Panc1 (cell line): ENCODE measurements at regions not wholly inside any gene's neighbourhood (a gene's known extent, or its start where the extent isn't known, plus 50 kb on each side); places are given as distances from the start of the nearest gene placed in this dataset.

ENCODE experiments used
- CTCF ChIP-seq: fragments of 450-650 bp; IDR thresholded peaks from 2 replicates; pipeline ENCODE4 v1.5.1; 2017; ENCODE audit warnings: mild to moderate bottlenecking
- POLR2AphosphoS5 ChIP-seq: IDR thresholded peaks from 2 replicates; pipeline ENCODE4 v1.6.1; 2012; ENCODE audit warnings: mild to moderate bottlenecking, low read depth, low read length, moderate library complexity
- SIN3A ChIP-seq: IDR thresholded peaks from 2 replicates; pipeline ENCODE4 v1.6.1; 2012; ENCODE audit warnings: low read depth, mild to moderate bottlenecking, low read length, moderate library complexity, borderline replicate concordance; ENCODE audit not compliant: insufficient read depth
- TCF7L2 ChIP-seq: IDR thresholded peaks from 2 replicates; pipeline ENCODE4 v1.6.1; 2011; ENCODE audit warnings: mild to moderate bottlenecking, low read depth, low read length, inconsistent platforms

DNA sequence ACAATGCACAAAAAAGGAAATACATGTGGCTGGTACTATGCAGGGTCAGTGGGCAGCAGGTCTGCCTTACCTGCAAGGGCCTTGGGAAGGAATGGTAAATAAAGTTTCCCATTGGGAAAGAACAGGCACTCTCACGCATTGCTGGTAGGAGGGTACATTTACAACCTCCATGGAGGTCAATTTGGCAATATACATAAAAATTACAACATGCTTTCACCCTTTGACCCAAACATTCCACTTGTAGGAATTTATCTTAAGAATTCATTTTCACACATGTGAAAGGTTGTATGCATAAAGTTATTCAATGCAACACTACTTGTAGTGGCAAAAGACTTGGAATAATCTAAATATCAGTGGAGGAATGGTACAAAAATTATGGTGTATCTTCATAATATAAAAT lies 216.4 kb downstream of the DLEU7 start:
- TF ChIP-seq CTCF (no peak), TCF7L2 (no peak), POLR2AphosphoS5 (no peak), SIN3A (no peak)
